ENCODE measurements at regions not wholly inside any gene's neighbourhood (a gene's known extent, or its start where the extent isn't known, plus 50 kb on each side); places are given as distances from the start of the nearest gene placed in this dataset.

DNA sequence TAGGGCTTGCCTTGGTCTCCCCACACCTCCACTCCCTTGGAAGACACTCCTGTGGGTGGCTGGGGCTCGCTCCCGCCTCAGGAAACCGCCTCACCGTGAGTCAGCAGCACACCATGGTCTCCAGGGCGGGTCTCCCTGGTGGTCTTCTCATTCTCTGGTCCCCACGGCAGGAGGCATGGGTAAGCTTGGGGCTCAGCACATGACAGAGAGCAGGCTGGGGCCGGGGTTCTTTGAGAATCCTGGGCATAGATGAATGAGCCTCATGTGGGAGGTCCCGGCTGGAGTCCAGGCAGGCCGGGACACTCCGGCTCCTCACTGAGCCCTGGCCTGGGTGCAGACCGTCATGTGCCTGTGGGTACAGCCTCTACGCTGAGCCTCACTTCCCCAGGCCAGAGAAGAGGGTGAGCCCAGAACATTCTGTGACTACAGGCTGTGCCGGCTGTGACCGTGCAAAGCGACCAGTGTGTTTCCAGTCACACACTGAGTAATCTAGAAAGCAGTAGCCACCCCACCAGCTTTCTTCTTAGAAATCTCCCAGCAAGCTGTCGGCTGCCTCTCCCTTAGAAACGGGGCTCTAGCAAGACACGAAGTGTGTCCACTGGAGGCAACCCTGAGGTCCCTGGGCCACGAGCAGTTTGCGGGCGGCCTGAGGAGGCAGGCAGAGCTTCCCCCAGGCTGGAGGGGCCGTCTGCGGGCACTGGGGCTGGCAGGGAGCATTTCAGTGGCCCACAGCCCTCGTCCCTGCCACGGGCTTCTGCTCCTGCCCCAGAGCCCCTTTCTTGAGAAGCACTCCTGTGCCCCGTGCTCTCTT lies 93.1 kb downstream of the RHOB start:
- no peak for DNase-seq (ENCODE audit: extremely low read depth in 1 of 2, low read depth in 1 of 2)

DNA sequence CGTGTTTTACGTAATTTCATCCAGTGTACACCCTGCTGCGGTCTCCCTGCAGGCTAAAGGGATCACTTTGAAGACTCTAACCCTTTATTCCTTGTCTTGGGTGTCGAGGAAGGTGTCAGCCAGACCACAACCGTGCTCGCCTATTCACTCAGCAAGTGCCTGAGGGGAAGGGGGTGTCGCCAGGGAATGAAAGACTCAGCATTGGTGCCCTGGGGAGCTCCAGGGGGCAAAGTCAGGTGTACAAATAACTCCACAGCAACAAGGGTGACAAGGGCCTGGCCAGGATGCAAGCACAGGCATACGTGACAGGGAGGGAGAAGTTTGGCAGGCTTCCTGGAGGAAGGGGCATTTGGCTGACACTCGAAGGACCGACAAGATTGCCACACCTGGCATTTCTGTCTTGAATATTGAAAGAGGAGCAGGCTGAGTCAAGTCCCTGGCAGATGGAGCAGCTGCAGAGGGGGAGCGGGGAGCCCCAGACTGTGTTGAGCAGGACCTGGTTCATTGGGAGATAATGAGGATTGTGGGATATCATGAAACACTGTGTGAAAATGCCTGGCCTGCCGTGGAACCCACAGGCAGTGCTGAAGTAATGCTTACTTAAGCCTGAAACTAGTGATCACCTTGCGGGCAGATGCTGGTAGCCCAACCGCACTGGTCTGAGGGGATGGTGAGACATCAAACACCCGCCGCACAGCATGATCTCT lies 93.9 kb downstream of the RHOB start:
- no peak for DNase-seq (ENCODE audit: extremely low read depth in 1 of 2, low read depth in 1 of 2)

DNA sequence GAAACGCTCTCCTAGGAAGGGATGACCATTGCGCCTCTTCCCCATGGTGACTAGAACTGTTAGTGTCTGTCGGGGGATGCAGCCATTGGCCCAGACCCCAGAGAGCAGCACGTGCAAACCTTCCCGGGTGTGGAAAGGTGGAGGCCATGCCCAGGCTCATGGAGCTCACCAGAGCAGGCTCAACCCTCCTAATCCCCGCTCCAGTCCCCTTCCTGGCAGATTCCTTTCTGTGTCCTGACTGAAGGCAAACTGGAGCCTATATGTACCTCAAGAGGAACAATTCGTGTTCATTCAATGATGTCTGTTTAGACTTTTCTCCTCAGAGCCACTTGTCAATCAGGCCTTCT lies 94.4 kb downstream of the RHOB start:
- no peak for DNase-seq (ENCODE audit: extremely low read depth in 1 of 2, low read depth in 1 of 2)

DNA sequence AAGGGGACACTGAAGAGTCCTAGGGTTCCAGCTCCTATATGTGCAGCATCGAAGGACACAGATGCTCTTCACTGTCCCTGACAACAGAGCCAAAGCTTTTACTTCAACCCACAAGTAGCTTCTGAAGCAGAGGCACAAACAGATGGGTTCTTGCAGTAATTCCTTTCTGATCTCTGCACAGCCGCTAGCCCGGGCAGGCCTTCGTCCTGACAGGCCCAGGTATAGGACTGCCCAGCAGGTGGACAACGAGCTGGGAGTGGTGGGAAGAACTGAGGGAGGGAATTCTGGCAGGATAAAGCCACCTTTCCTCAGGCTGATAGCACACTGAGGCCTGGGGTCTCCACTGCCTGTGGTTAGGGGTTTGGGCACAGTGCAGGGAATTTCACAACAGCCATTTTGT lies 94.8 kb downstream of the RHOB start:
- no peak for DNase-seq (ENCODE audit: extremely low read depth in 1 of 2, low read depth in 1 of 2)

DNA sequence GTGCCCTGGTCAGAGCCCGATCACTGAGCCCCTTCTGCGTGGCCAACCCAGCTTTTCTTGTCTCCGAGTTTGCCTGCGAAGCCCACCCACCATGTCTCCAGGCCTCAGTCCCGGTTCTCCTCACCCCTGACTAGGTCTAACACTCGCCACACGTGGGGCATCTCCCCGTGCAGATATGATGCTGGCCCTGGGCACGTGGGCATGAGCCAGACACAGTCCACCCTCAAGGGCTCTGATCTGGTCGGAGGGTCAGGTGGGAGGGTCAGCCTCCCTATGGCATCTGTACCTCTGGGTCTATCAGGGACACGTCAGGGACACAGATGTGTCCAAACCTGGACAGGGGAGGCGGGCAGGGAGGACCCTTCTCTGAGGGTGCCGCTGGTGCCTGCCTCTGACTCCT lies 95.4 kb downstream of the RHOB start:
- DNase-seq (ENCODE audit: extremely low read depth in 1 of 2, low read depth in 1 of 2), result no peak

GRCh38 chr2:20542746-20543468 lies 96.0 kb downstream of the RHOB start:
- DNase-seq (ENCODE audit: extremely low read depth in 1 of 2, low read depth in 1 of 2), result no peak

GRCh38 chr2:20543469-20544152 lies 96.7 kb downstream of the RHOB start:
- DNase-seq (ENCODE audit: extremely low read depth in 1 of 2, low read depth in 1 of 2), result no peak

- no peak for DNase-seq (ENCODE audit: extremely low read depth in 1 of 2, low read depth in 1 of 2)
Measured at GRCh38 chr2:20544153-20544747, 97.4 kb downstream of the RHOB start.

DNA sequence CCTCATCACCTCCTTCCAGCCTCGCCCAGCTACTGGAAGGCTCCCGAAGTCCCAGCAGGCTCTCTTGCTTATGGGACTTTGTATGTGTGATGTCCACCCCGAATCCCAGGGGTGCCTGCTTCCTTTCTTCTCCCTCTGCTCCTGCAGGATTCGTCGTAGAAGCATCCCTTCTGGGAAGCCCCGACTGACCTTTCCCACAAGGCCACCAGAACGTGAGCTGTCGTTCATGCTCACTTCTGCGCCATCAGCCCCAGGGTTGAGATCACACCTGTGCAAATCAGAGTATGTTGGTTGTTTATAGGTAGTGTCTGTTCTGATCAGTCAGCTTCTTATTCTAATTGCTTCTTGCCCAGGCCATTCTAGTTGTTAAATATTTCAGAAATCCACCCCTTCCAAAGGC lies 101.8 kb downstream of the HS1BP3 start:
- no peak for DNase-seq (ENCODE audit: extremely low read depth in 1 of 2, low read depth in 1 of 2)

DNA sequence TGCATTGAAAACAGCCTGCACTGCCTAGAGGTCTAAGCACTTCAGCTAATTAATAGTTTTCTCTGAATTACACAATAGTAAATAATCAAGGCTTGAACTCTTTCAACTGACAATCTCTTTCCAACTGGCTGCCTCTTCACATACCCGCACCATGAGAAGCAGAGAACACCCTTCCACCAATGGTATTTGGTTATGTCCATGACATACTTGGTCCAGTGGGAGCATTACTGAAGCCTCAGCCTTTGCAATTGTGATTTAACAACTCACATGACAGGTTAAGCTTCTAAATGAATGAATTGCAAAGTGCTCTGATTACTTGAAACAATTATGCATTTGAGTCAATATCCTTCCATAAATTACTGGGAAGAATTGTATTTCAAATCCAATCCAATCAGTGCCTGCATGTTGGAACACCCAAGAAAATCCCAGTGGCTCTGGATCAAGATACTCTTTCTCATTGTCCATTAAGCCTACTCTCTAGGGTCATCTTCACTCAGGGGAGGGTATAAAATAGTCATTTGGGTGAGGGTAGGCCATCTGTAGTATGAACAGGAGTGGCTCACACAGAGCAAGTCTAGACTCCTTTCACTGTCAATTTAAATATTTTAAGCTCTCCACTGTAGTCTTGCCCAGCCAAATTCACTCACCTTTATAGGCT lies 101.1 kb downstream of the HS1BP3 start:
- DNase-seq (ENCODE audit: extremely low read depth in 1 of 2, low read depth in 1 of 2), result no peak

DNA sequence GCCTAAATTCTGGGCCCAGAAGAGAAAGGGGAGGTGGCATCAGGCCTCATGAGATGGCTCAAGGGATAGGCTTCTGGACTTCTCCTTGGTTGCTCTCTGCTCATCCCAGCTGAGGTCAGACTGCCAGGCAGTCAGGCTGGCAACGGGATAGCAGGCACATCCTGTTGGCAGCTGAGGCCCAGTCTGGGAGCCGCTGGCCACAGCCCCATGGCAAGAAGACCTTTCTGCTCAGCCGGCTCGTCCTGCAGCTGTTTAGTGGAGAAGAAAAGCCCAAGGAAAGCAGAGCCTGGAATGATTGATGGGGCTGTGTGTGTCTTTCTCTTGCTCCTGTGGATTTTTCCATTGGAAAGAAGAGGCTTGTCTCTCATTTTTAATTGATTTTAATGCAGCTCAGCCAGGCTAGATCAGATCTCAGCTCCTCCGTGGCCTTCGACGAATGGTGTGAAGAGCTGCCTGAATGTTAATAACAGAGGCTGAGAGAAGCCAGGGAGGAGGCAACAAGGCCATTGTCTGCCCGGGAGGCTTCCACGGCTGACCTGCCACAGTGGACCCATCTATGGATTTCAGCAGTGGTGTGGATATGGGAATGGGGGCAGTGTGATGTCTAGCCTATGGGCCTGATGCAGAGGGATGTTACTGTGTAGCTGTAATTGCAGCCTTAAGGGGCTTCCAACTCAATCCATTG lies 99.5 kb downstream of the HS1BP3 start:
- no peak for DNase-seq (ENCODE audit: extremely low read depth in 1 of 2, low read depth in 1 of 2)

DNA sequence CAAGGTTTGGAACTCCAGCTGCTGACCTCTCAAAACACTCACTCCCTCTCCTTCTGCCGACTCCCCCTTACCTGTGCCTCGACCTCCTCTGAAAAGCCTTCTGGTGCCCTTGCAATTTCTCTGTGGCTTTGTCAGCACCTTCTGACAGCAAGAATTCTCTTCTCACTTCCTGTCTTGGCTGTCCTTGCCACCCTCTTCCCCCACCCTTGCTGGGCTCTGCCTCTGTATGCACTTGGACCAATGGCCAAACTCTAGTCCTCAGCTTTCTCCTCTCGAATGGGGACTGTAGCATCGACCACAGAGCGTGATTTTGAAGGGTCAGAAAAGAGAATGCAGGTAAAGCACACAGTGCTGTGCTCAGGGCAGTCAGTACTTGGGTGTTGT lies 99.0 kb downstream of the HS1BP3 start:
- DNase-seq (ENCODE audit: extremely low read depth in 1 of 2, low read depth in 1 of 2), result no peak

- no peak for DNase-seq (ENCODE audit: extremely low read depth in 1 of 2, low read depth in 1 of 2)
Measured at GRCh38 chr2:20552847-20553246, 98.1 kb downstream of the HS1BP3 start.

GRCh38 chr2:20553580-20553979 lies 97.3 kb downstream of the HS1BP3 start:
- DNase-seq (ENCODE audit: extremely low read depth in 1 of 2, low read depth in 1 of 2), result no peak

GRCh38 chr2:20555954-20556353 lies 94.9 kb downstream of the HS1BP3 start:
- no peak for DNase-seq (ENCODE audit: extremely low read depth in 1 of 2, low read depth in 1 of 2)

DNA sequence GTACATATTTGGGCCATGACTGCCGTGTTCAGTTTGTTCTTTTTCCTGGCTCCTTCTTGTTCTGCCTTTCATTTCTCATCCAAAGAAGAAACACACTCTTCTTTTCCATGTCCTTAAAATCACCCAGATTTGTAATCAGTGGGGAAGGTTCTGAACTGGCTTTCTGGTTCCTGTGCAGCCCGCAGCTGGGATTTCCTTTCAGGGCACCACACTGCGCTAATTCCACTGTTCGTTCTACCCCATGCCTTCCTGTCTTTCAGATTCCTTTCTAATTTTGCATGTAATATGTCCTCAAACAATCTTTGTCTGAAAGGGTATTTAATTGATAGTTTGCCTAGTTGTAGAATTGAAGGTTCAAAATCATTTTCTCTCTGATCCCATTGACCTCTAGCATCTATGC lies 94.1 kb downstream of the HS1BP3 start:
- no peak for DNase-seq (ENCODE audit: extremely low read depth in 1 of 2, low read depth in 1 of 2)

DNA sequence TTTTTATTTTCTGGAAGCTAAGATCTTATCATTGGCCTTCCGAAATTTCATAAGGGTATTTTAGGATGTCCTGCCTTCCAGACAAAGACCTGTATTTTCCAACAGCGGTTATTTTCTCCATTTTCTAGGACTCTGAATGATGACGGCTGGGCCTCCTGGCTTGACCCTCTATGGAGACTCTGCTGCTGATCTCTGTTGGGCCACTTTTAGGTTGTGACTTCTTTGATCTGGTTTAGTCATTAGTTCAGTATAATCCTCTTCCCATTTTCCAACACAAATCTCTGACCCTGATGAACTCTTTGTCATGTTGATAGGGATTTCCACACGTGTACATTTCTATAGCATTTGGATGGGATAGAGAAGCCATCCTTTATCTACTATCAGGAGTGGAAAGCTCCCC lies 93.7 kb downstream of the HS1BP3 start:
- no peak for DNase-seq (ENCODE audit: extremely low read depth in 1 of 2, low read depth in 1 of 2)

DNA sequence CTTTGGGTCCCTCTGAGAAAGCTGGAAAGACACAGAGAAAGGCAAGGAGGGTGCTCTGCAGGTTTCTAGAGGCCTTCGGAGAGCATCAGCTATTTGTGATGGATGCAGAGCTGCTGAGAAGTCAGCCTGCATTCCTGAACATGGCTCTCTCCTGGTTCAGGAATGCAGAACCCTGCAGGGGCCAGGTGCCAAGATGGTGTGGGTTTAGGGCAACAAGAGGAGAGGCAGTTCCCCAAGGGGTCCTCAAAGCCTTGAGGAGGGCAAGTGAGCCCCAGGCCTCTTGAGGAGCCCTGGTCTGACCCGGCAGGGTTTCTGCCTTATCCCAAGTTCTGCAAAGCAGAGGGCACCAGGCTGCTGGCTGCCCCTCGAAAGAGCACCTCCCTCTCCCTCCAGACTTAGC lies 93.3 kb downstream of the HS1BP3 start:
- no peak for DNase-seq (ENCODE audit: extremely low read depth in 1 of 2, low read depth in 1 of 2)

- DNase-seq (ENCODE audit: extremely low read depth in 1 of 2, low read depth in 1 of 2), result no peak
Measured at GRCh38 chr2:20558391-20559150, 92.3 kb downstream of the HS1BP3 start.

Measured in stimulated activated CD8-positive, alpha-beta memory T cell treated with anti-CD3 and anti-CD28 coated beads, Interleukin-7, amount 100 ng/mL, for 48 hours (primary cell).